ENCODE measurements at regions not wholly inside any gene's neighbourhood (a gene's known extent, or its start where the extent isn't known, plus 50 kb on each side); places are given as distances from the start of the nearest gene placed in this dataset.

DNA sequence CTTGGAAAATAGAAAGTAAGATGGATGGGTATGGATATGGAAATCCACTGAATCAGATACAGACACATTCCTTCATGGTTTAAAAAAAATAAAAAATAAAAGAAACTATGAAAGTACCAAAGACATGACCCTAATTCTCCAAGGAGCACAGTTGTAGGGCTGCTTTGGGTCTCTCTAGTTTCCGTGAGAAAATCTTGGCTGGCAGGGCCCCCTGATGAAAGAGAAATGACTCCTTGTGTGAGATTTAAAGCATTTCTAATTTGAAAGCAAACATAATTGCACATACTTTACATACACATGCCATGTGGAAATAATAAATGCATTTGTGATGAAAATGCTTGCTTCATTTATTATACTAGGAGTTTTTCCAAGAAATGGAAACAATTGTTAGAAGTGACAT, 593.9 kb upstream of the BTBD3 start:
- intact Hi-C loops (cut with DNase I) = no loop called here
- Histone ChIP-seq H3K4me3 (no peak overlapping the region), H3K4me1 (no peaks in the 10 kb centered on the region), H3K9me3 (peaks cover 0 to 25% (median 4%) of the 10 kb centered on the region in 11 donors), H3K27ac (no peak overlapping the region), H3K27me3 (no peaks in the 10 kb centered on the region), H3K36me3 (no peaks in the 10 kb centered on the region)
- ATAC-seq (no peak), DNase-seq (no peak)
- 63 to 74% methylated on average over 1 of the region's 1 CpG for WGBS, 2 donors
- TF ChIP-seq, protein P1, sequence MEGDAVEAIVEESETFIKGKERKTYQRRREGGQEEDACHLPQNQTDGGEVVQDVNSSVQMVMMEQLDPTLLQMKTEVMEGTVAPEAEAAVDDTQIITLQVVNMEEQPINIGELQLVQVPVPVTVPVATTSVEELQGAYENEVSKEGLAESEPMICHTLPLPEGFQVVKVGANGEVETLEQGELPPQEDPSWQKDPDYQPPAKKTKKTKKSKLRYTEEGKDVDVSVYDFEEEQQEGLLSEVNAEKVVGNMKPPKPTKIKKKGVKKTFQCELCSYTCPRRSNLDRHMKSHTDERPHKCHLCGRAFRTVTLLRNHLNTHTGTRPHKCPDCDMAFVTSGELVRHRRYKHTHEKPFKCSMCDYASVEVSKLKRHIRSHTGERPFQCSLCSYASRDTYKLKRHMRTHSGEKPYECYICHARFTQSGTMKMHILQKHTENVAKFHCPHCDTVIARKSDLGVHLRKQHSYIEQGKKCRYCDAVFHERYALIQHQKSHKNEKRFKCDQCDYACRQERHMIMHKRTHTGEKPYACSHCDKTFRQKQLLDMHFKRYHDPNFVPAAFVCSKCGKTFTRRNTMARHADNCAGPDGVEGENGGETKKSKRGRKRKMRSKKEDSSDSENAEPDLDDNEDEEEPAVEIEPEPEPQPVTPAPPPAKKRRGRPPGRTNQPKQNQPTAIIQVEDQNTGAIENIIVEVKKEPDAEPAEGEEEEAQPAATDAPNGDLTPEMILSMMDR (IDR thresholded peaks at IDR 0.05) = no peak

GRCh38 chr20:11324990-11325389, 592.7 kb upstream of the BTBD3 start:
- H3K27me3 ChIP-seq = no peaks in the 10 kb centered on the region
- no peak for ATAC-seq

GRCh38 chr20:11328839-11329238, 588.9 kb upstream of the BTBD3 start:
- no peak overlapping the region for H3K27ac ChIP-seq
- DNase-seq (no peak), ATAC-seq (no peak)
- no peaks in the 10 kb centered on the region for H3K27me3 ChIP-seq
- H3K9me3 ChIP-seq = no peaks in the 10 kb centered on the region
- 85 to 86% methylated on average over 8 of the region's 8 CpGs for WGBS, 2 donors
- TF ChIP-seq, protein P1 (IDR thresholded peaks at IDR 0.05) = no peak
- no peaks in the 10 kb centered on the region for H3K36me3 ChIP-seq
- H3K4me1 ChIP-seq = no peaks in the 10 kb centered on the region
- H3K4me3 ChIP-seq = no peak overlapping the region
- intact Hi-C loops (cut with DNase I) = no loop called here

More at GRCh38 chr20:11324990-11325389, 592.7 kb upstream of the BTBD3 start:
- no peak overlapping the region for H3K4me3 ChIP-seq
- H3K36me3 ChIP-seq = no peaks in the 10 kb centered on the region
- H3K4me1 ChIP-seq = no peaks in the 10 kb centered on the region
- no peak overlapping the region for H3K27ac ChIP-seq
- no peak for DNase-seq
- peaks cover 0 to 25% (median 4%) of the 10 kb centered on the region in 11 donors for H3K9me3 ChIP-seq
- intact Hi-C loops (cut with DNase I) = no loop called here
- WGBS, 2 donors = 91 to 93% methylated on average over 4 of the region's 4 CpGs
- TF ChIP-seq, protein P1 (IDR thresholded peaks at IDR 0.05) = no peak

DNA sequence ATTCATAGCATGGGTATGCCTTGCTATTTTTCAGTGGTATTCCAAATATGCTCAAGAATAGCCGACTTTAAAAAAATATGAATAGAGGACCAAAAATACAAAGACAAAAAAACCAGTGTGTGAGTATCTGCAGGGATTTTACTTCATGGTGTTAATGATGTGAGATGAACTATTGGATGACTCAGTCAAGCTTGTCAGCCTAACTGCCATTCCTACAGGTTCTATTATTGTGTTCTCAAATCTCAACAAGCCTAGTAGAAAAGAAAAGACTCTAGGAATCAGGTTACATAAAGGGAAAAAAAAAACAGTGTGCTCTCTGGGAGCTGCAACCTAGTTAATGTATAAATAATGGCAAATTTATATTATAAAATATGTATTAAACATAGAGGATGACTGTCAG, 588.4 kb upstream of the BTBD3 start:
- DNase-seq = no peak
- intact Hi-C loops (cut with DNase I) = no loop called here
- no peaks in the 10 kb centered on the region for H3K4me1 ChIP-seq
- WGBS, 2 donors = 84 to 91% methylated on average over 1 of the region's 1 CpG
- no peaks in the 10 kb centered on the region for H3K27me3 ChIP-seq
- ATAC-seq = no peak
- no peaks in the 10 kb centered on the region for H3K9me3 ChIP-seq
- H3K4me3 ChIP-seq = no peak overlapping the region
- H3K36me3 ChIP-seq = no peaks in the 10 kb centered on the region
- TF ChIP-seq, protein P1 (IDR thresholded peaks at IDR 0.05) = no peak
- H3K27ac ChIP-seq = no peak overlapping the region
